IMR-90 (cell line): ENCODE measurements at regions not wholly inside any gene's neighbourhood (a gene's known extent, or its start where the extent isn't known, plus 50 kb on each side); places are given as distances from the start of the nearest gene placed in this dataset.

Experiments
- ATAC-seq: fragments of 200-7000 bp; cut with Tn5 transposase; 2 replicates; pipeline ENCODE4 v1.9.1; 2020; ENCODE audit warnings: low read depth, mild to moderate bottlenecking, moderate library complexity
- BruUV-seq: library from RNA; stranded (reverse); fragments of 400-500 nt; replicated peaks from 2 replicates; lab custom pipeline; 2021; lab: Mats Ljungman, UMichigan
- CTCF ChIA-PET: fragments of 300-600 bp; formaldehyde crosslinking; extraction: SDS; loops from one replicate; lab custom pipeline; 2021; ENCODE audit warnings: antibody characterized with exemption; lab: Yijun Ruan, JAX
- POLR2A ChIA-PET: fragments of 300-600 bp; sonication (Branson Sonifier 250); formaldehyde crosslinking; loops from one replicate; lab custom pipeline; 2022; ENCODE audit warnings: antibody characterized with exemption; ENCODE audit not compliant: unreplicated experiment; lab: Charles Lee
- DNase-seq: peaks from one replicate; pipeline ENCODE4 v3.0.0; 2013
- H2AFZ ChIP-seq: replicated peaks from 2 replicates; pipeline ENCODE3; 2013; ENCODE audit warnings: low read length, mild to moderate bottlenecking; ENCODE audit not compliant: poor library complexity
- H2AK5ac ChIP-seq: 2 replicates; pipeline ENCODE4 v1.6.1; 2013; ENCODE audit warnings: low read depth, low read length, inconsistent platforms
- H2AK9ac ChIP-seq: replicated peaks from 2 replicates; pipeline ENCODE3; 2013; ENCODE audit warnings: mild to moderate bottlenecking, low read depth, low read length, moderate library complexity; ENCODE audit not compliant: poor library complexity
- H2BK120ac ChIP-seq: 2 replicates; pipeline ENCODE4 v1.6.1; 2013; ENCODE audit warnings: low read depth, low read length, inconsistent platforms
- H2BK15ac ChIP-seq: 3 replicates; pipeline ENCODE4 v1.6.1; 2013; ENCODE audit warnings: low read depth, low read length, inconsistent platforms
- H2BK20ac ChIP-seq: 2 replicates; pipeline ENCODE4 v1.6.1; 2013; ENCODE audit warnings: low read depth, mild to moderate bottlenecking, inconsistent platforms, low read length, moderate library complexity
- H2BK5ac ChIP-seq: 2 replicates; pipeline ENCODE4 v1.6.1; 2013; ENCODE audit warnings: mild to moderate bottlenecking, low read depth, low read length, inconsistent platforms; ENCODE audit not compliant: poor library complexity, severe bottlenecking
- H3K14ac ChIP-seq: replicated peaks from 2 replicates; pipeline ENCODE4 v1.6.1; 2013; ENCODE audit warnings: low read depth, low read length, inconsistent platforms
- H3K18ac ChIP-seq: 2 replicates; pipeline ENCODE4 v1.6.1; 2013; ENCODE audit warnings: low read depth, low read length, control low read depth
- H3K23ac ChIP-seq: 2 replicates; pipeline ENCODE4 v1.6.1; 2013; ENCODE audit warnings: low read depth, low read length, inconsistent platforms
- H3K27ac ChIP-seq: 2 replicates; pipeline ENCODE4 v1.5.1; 2013; ENCODE audit warnings: mild to moderate bottlenecking, control low read depth, low read length; ENCODE audit not compliant: insufficient read depth
- H3K27me3 ChIP-seq: 2 replicates; pipeline ENCODE4 v1.6.1; 2013; ENCODE audit warnings: low read length; ENCODE audit not compliant: control insufficient read depth, insufficient read depth
- H3K36me3 ChIP-seq: 2 replicates; pipeline ENCODE4 v1.6.1; 2013; ENCODE audit warnings: low read length, mixed read lengths; ENCODE audit not compliant: control insufficient read depth, insufficient read depth
- H3K4ac ChIP-seq: 2 replicates; pipeline ENCODE4 v1.6.1; 2013; ENCODE audit warnings: low read depth, low read length, inconsistent platforms
- H3K4me1 ChIP-seq: 2 replicates; pipeline ENCODE4 v1.6.1; 2013; ENCODE audit warnings: low read length, mixed read lengths; ENCODE audit not compliant: control insufficient read depth, insufficient read depth
- H3K4me2 ChIP-seq: 2 replicates; pipeline ENCODE4 v1.6.1; 2013; ENCODE audit warnings: low read depth, mild to moderate bottlenecking, control low read depth, low read length, moderate library complexity
- H3K4me3 ChIP-seq: 2 replicates; pipeline ENCODE4 v1.5.1; 2013; ENCODE audit warnings: low read depth, mild to moderate bottlenecking, control low read depth, low read length, moderate library complexity; ENCODE audit not compliant: insufficient read depth
- H3K56ac ChIP-seq: 2 replicates; pipeline ENCODE4 v1.6.1; 2013; ENCODE audit warnings: low read length, inconsistent platforms; ENCODE audit not compliant: insufficient read depth; ENCODE audit errors: extremely low read depth
- H3K79me1 ChIP-seq, 2 experiments: 2 replicates each; pipeline ENCODE4 v1.6.1; 2013; ENCODE audit warnings: low read length in 2 of 2, inconsistent platforms in 1 of 2, low read depth in 1 of 2
- H3K9ac ChIP-seq: 2 replicates; pipeline ENCODE4 v1.6.1; 2013; ENCODE audit warnings: low read depth, low read length, control low read depth
- H3K9me1 ChIP-seq: 2 replicates; pipeline ENCODE4 v1.6.1; 2013; ENCODE audit warnings: low read length, inconsistent platforms; ENCODE audit not compliant: insufficient read depth
- H3K9me3 ChIP-seq: 2 replicates; pipeline ENCODE4 v1.6.1; 2013; ENCODE audit warnings: low read length; ENCODE audit not compliant: control insufficient read depth, insufficient read depth
- H4K20me1 ChIP-seq: 2 replicates; pipeline ENCODE4 v1.6.1; 2013; ENCODE audit warnings: low read length, inconsistent platforms; ENCODE audit not compliant: insufficient read depth
- H4K5ac ChIP-seq: 2 replicates; pipeline ENCODE4 v1.6.1; 2013; ENCODE audit warnings: mild to moderate bottlenecking, low read depth, low read length, control low read depth
- H4K8ac ChIP-seq, 2 experiments: 2 replicates each; pipeline ENCODE4 v1.6.1; 2013; ENCODE audit warnings: low read depth in 2 of 2, low read length in 2 of 2, control low read depth in 1 of 2, inconsistent platforms in 1 of 2
- H4K91ac ChIP-seq: 2 replicates; pipeline ENCODE4 v1.6.1; 2013; ENCODE audit warnings: low read depth, low read length, inconsistent platforms; ENCODE audit not compliant: insufficient read depth
- CEBPB ChIP-seq: IDR thresholded peaks from 2 replicates; pipeline ENCODE4 v1.6.1; 2012; ENCODE audit warnings: low read depth, low read length, improper control_type of control experiment
- FOS ChIP-seq: fragments of 150-350 bp; IDR thresholded peaks from 2 replicates; pipeline ENCODE4 v1.6.1; 2016; ENCODE audit warnings: low read depth, low read length
- RFX5 ChIP-seq: IDR thresholded peaks from 2 replicates; pipeline ENCODE4 v1.8.0; 2012; ENCODE audit warnings: low read depth, mild to moderate bottlenecking, low read length, moderate library complexity
- SMC3 ChIP-seq: fragments of 150-350 bp; IDR thresholded peaks from 2 replicates; pipeline ENCODE4 v1.6.1; 2016; ENCODE audit warnings: low read depth, mild to moderate bottlenecking, antibody characterized with exemption, low read length, moderate library complexity
- WGBS, 2 experiments: methylation state at CpG; one replicate each; pipeline versions ENCODE4 v1.1.5 to v1.1.7; 2013; ENCODE audit warnings: missing lambda C conversion rate in 2 of 2; ENCODE audit not compliant: insufficient read length in 1 of 2; ENCODE audit errors: extremely low coverage in 2 of 2; 5-methylcytosine and 5-hydroxymethylcytosine counted together
- dilution Hi-C: fragments of 300-500 bp; cut with HindIII; formaldehyde crosslinking; loops from one replicate; pipeline ENCODE4 v1.14.3; 2018; ENCODE audit warnings: low sequenced_read_pairs; ENCODE audit not compliant: unreplicated experiment
- in situ Hi-C: fragments of 300-500 bp; cut with MboI; formaldehyde crosslinking; loops from 3 replicates; pipeline ENCODE4 v1.14.3; 2019; ENCODE audit warnings: low sequenced_read_pairs, inconsistent platforms, mixed read lengths
- intact Hi-C: fragments of 100-400 bp; cut with micrococcal nuclease; formaldehyde crosslinking; loops from 2 replicates; pipeline ENCODE4 v1.10.0; 2022

- BruUV-seq, result no TSS peak
- H3K14ac ChIP-seq, result no peak overlapping the region
- no peak overlapping the region for H3K23ac ChIP-seq
- in situ Hi-C loops (no loop called here), dilution Hi-C loops (no loop called here), intact Hi-C loops (no loop called here)
- ATAC-seq (no peak), DNase-seq (no peak)
- H3K4me2 ChIP-seq, result no peak overlapping the region
- H2BK20ac ChIP-seq, result no peak overlapping the region
- no peaks in the 10 kb centered on the region for H4K20me1 ChIP-seq
- no peak overlapping the region for H3K9ac ChIP-seq
- H2BK5ac ChIP-seq, result no peak overlapping the region
- no peak overlapping the region for H3K18ac ChIP-seq
- H3K36me3 ChIP-seq, result no peaks in the 10 kb centered on the region
- H3K4me1 ChIP-seq, result no peaks in the 10 kb centered on the region
- H3K9me1 ChIP-seq, result no peaks in the 10 kb centered on the region
- WGBS, 2 experiments, result 50% methylated on average over 5 of the region's 11 CpGs; no CpG with 5 or more reads in 1 of the 2 experiments
- no peak overlapping the region for H3K4me3 ChIP-seq
- H2BK120ac ChIP-seq, result no peak overlapping the region
- no peak overlapping the region for H4K91ac ChIP-seq
- no peak overlapping the region for H2AK9ac ChIP-seq
- no peaks in the 10 kb centered on the region for H3K79me1 ChIP-seq
- POLR2A ChIA-PET, result no interaction called here
- H3K4ac ChIP-seq, result no peak overlapping the region
- no peak for TF ChIP-seq CEBPB
- TF ChIP-seq FOS, result no peak
- TF ChIP-seq RFX5, result no peak
- TF ChIP-seq SMC3, result no peak
- H4K5ac ChIP-seq, result no peak overlapping the region
- CTCF ChIA-PET, result no interaction called here
- H3K27me3 ChIP-seq, result peaks cover 9% of the 10 kb centered on the region
- H3K9me3 ChIP-seq, result no peaks in the 10 kb centered on the region
- H3K27ac ChIP-seq, result no peak overlapping the region
- H2AK5ac ChIP-seq, result no peak overlapping the region
- H2AFZ ChIP-seq, result no peak overlapping the region
- H3K56ac ChIP-seq, result no peak overlapping the region
- no peak overlapping the region for H2BK15ac ChIP-seq
- H4K8ac ChIP-seq, result no peak overlapping the region
Measured at GRCh38 chr2:41729800-41730364, 317.9 kb upstream of the PKDCC start.
